Upper lobe of right lung (tissue), 1 donor: ENCODE measurements at regions not wholly inside any gene's neighbourhood (a gene's known extent, or its start where the extent isn't known, plus 50 kb on each side); places are given as distances from the start of the nearest gene placed in this dataset.

Source experiments
- ATAC-seq: fragments of 200-7000 bp; cut with Tn5 transposase; one replicate; pipeline ENCODE4 v1.9.1; 2020; ENCODE audit warnings: mild to moderate bottlenecking, moderate library complexity
- DNase-seq: peaks from one replicate; pipeline ENCODE4 v3.0.0-alpha.2; 2020
- H3K27ac ChIP-seq: fragments of 200-600 bp; one replicate; pipeline ENCODE4 v1.8.0; 2022
- H3K27me3 ChIP-seq: fragments of 200-600 bp; one replicate; pipeline ENCODE4 v1.8.0; 2022; ENCODE audit warnings: mild to moderate bottlenecking
- H3K36me3 ChIP-seq: fragments of 200-600 bp; one replicate; pipeline ENCODE4 v1.8.0; 2022
- H3K4me1 ChIP-seq: fragments of 200-600 bp; one replicate; pipeline ENCODE4 v1.8.0; 2022
- H3K4me3 ChIP-seq: fragments of 200-600 bp; one replicate; pipeline ENCODE4 v1.8.0; 2022; ENCODE audit warnings: mild to moderate bottlenecking
- H3K9me3 ChIP-seq: fragments of 200-600 bp; one replicate; pipeline ENCODE4 v1.8.0; 2022
- CTCF ChIP-seq: fragments of 200-600 bp; IDR thresholded peaks from one replicate; pipeline ENCODE4 v1.8.0; 2022; ENCODE audit warnings: antibody characterized with exemption
- intact Hi-C: fragments of 100-400 bp; cut with DNase I; formaldehyde crosslinking; loops from one replicate; pipeline ENCODE4 v1.11.0; 2022
- donor health status: DM: no; HTN: yes; CAD: no; lungs with severe emphysema.

- DNase-seq, result no peak
- no peak for ATAC-seq
- intact Hi-C loops, result no loop called here
- Histone ChIP-seq H3K27me3 (no peaks in the 10 kb centered on the region), H3K9me3 (peaks cover 3% of the 10 kb centered on the region), H3K4me3 (no peak overlapping the region), H3K27ac (no peak overlapping the region), H3K36me3 (no peaks in the 10 kb centered on the region), H3K4me1 (no peaks in the 10 kb centered on the region)
- no peak for TF ChIP-seq CTCF
Measured at GRCh38 chr5:87803352-87803751, 390.6 kb upstream of the CCNH start.

- Histone ChIP-seq H3K36me3 (no peaks in the 10 kb centered on the region), H3K27ac (no peak overlapping the region), H3K27me3 (no peaks in the 10 kb centered on the region), H3K4me1 (no peaks in the 10 kb centered on the region), H3K9me3 (no peaks in the 10 kb centered on the region), H3K4me3 (no peak overlapping the region)
- intact Hi-C loops, result no loop called here
- DNase-seq, result no peak
- no peak for ATAC-seq
- TF ChIP-seq CTCF, result no peak
Measured at GRCh38 chr5:87791869-87792268, 379.1 kb upstream of the CCNH start.

GRCh38 chr5:87788416-87788815 lies 375.7 kb upstream of the CCNH start:
- Histone ChIP-seq H3K27me3 (peaks cover 4% of the 10 kb centered on the region), H3K27ac (no peak overlapping the region), H3K4me3 (no peak overlapping the region), H3K4me1 (no peaks in the 10 kb centered on the region), H3K36me3 (no peaks in the 10 kb centered on the region), H3K9me3 (no peaks in the 10 kb centered on the region)
- no peak for DNase-seq
- no peak for ATAC-seq
- intact Hi-C loops, result no loop called here
- TF ChIP-seq CTCF, result no peak

- TF ChIP-seq CTCF, result no peak
- H3K9me3 ChIP-seq, result no peaks in the 10 kb centered on the region
- H3K4me3 ChIP-seq, result no peak overlapping the region
- peaks cover 11% of the 10 kb centered on the region for H3K27me3 ChIP-seq
- DNase-seq, result no peak
- no peaks in the 10 kb centered on the region for H3K4me1 ChIP-seq
- H3K36me3 ChIP-seq, result no peaks in the 10 kb centered on the region
- no peak for ATAC-seq
- intact Hi-C loops, result no loop called here
- no peak overlapping the region for H3K27ac ChIP-seq
Measured at GRCh38 chr5:87787625-87788256, 375.0 kb upstream of the CCNH start.

- no peaks in the 10 kb centered on the region for H3K4me1 ChIP-seq
- intact Hi-C loops, result no loop called here
- ATAC-seq (no peak), DNase-seq (no peak)
- H3K27ac ChIP-seq, result no peak overlapping the region
- TF ChIP-seq CTCF, result no peak
- no peaks in the 10 kb centered on the region for H3K9me3 ChIP-seq
- peaks cover 13% of the 10 kb centered on the region for H3K27me3 ChIP-seq
- no peaks in the 10 kb centered on the region for H3K36me3 ChIP-seq
- H3K4me3 ChIP-seq, result no peak overlapping the region
Measured at GRCh38 chr5:87787086-87787485, 374.4 kb upstream of the CCNH start.

- no peak for ATAC-seq
- DNase-seq, result no peak
- no peak for TF ChIP-seq CTCF
- Histone ChIP-seq H3K9me3 (no peaks in the 10 kb centered on the region), H3K27ac (no peak overlapping the region), H3K36me3 (no peaks in the 10 kb centered on the region), H3K27me3 (peaks cover 17% of the 10 kb centered on the region), H3K4me3 (no peak overlapping the region), H3K4me1 (no peaks in the 10 kb centered on the region)
- intact Hi-C loops, result no loop called here
Measured at GRCh38 chr5:87786471-87786870, 373.7 kb upstream of the CCNH start.
